B cell (primary cell): ENCODE measurements at regions not wholly inside any gene's neighbourhood (a gene's known extent, or its start where the extent isn't known, plus 50 kb on each side); places are given as distances from the start of the nearest gene placed in this dataset.

Experiments
- CTCF ChIP-seq: fragments of 200-600 bp; IDR thresholded peaks from one replicate; pipeline ENCODE4 v1.8.0; 2022; ENCODE audit warnings: antibody characterized with exemption, mild to moderate bottlenecking
- EZH2 ChIP-seq: IDR thresholded peaks from 2 replicates; pipeline ENCODE4 v1.6.1; 2012; ENCODE audit warnings: borderline replicate concordance, low read depth, mild to moderate bottlenecking, moderate library complexity, low read length; ENCODE audit not compliant: insufficient read depth, poor library complexity, severe bottlenecking

- TF ChIP-seq CTCF (no peak), EZH2 (no peak)
These were observed 122.7 kb downstream of the ZBTB18 start for GRCh38 chr1:244173769-244174168.
